ENCODE measurements at regions not wholly inside any gene's neighbourhood (a gene's known extent, or its start where the extent isn't known, plus 50 kb on each side); places are given as distances from the start of the nearest gene placed in this dataset.

DNA sequence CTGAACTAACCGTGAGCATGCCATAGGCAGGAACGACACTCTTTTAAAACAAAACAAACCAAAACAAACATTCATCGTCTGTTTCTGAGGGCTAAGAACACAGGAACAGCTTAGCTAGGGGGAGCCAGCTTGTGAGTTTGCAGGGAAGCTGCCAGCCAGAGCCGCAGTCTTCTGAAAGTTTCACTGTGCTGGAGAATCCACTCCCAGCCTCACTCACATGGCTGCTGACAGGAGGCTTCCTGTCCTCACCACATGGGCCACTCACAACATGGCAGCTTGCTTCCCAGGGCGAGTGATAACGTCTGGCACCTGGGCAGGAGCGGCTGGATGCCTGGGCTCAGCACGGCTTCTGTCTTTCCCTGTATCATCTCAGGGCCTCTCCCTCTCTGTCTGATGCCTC, 275.2 kb downstream of the MSX2 start:
- DNase-seq (ENCODE audit: extremely low read depth, low read depth) = no peak
- TF ChIP-seq, protein P1, sequence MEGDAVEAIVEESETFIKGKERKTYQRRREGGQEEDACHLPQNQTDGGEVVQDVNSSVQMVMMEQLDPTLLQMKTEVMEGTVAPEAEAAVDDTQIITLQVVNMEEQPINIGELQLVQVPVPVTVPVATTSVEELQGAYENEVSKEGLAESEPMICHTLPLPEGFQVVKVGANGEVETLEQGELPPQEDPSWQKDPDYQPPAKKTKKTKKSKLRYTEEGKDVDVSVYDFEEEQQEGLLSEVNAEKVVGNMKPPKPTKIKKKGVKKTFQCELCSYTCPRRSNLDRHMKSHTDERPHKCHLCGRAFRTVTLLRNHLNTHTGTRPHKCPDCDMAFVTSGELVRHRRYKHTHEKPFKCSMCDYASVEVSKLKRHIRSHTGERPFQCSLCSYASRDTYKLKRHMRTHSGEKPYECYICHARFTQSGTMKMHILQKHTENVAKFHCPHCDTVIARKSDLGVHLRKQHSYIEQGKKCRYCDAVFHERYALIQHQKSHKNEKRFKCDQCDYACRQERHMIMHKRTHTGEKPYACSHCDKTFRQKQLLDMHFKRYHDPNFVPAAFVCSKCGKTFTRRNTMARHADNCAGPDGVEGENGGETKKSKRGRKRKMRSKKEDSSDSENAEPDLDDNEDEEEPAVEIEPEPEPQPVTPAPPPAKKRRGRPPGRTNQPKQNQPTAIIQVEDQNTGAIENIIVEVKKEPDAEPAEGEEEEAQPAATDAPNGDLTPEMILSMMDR (IDR thresholded peaks at IDR 0.05; ENCODE audit: low read depth, low read length) = no peak

DNA sequence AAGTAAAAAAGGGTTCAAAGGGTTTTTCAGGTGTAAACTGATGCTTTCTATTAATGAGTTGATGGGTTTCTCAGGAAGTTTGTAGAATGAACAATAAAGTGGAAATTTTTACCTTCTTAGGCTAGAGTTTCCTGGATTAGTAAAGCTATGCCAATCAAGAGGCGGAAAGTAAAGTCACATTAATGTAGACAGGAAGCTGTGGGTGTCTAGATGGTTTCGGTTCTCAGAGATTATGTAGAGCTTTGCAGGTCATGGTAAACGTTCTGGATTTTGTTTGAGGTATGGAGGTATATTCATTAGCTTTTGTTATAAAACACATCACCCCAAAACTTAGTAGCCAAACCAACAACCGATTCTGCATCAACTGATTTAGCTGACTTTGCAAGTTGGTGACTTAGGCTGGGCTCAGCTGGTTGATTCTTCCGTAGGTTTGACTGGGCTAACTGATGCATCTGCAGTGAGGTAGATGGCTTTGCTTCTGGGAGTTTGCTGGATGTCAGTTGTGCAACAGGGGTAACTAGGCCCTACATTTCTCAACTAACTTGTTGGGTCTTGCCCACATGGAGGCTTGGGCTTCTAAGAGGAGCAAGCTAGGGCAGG, 273.8 kb downstream of the MSX2 start:
- DNase-seq (ENCODE audit: extremely low read depth, low read depth) = no peak
- TF ChIP-seq, protein P1 (IDR thresholded peaks at IDR 0.05; ENCODE audit: low read depth, low read length) = no peak

DNA sequence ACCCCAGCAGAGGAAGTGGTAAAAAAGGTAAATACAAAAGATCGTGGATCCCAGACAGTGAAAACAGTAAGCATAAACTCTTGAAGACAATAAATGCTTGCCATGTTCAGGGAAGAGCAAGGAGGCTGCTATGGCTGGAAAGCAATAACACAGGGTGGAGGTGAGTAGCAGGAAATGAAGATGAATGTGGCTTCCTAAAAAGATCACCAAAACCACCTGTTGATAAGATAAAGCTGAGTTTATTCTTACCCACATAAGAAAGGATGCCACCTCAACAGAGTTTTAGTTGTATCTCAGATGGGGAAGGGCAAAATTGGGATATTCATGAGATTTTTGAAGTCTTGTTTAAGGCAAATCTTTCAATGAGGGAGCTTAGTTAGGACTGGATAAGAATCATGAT, 273.3 kb downstream of the MSX2 start:
- TF ChIP-seq, protein P1 (IDR thresholded peaks at IDR 0.05; ENCODE audit: low read depth, low read length) = no peak
- DNase-seq (ENCODE audit: extremely low read depth, low read depth) = no peak

DNA sequence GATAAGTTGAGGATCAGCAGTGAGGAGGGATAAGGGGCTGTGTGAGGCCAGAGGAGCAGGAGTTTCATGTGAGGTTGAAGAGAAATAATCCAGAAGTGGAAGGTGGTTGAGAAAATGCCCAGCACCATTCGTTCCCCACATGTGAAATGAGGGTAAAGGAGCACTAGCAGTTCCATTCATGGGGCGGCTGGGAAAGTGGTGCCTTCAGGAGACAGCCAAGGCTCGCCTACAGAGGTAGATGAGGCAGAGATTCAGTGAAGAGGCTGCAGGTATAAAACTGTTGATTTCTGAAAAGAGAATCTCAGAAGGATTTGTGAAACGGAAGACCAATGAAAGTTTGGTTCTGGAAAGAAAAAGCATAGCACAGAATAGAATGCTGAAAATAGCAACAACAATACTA, 272.6 kb downstream of the MSX2 start:
- TF ChIP-seq, protein P1 (IDR thresholded peaks at IDR 0.05; ENCODE audit: low read depth, low read length) = no peak
- DNase-seq (ENCODE audit: extremely low read depth, low read depth) = no peak

DNA sequence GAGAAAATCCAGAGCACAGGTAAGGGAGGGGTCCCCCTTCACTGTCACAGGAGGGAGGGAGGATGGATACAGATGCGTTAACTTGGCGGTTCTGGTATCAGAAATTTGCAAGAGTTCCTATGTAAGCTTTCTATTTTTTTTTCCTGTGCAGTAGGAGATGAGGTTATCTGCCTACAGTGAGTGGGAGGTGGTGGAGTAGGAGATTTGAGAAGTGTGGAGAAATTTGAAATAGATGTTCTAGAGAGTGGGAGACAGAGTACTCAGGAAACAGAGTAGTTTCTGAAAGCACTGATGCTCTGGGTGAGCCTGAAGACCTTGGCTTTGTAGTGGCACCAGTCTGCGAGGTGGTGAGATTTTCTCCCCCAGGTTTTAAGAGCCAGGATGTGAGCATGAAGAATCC, 271.4 kb downstream of the MSX2 start:
- TF ChIP-seq, protein P1 (IDR thresholded peaks at IDR 0.05; ENCODE audit: low read depth, low read length) = no peak

DNA sequence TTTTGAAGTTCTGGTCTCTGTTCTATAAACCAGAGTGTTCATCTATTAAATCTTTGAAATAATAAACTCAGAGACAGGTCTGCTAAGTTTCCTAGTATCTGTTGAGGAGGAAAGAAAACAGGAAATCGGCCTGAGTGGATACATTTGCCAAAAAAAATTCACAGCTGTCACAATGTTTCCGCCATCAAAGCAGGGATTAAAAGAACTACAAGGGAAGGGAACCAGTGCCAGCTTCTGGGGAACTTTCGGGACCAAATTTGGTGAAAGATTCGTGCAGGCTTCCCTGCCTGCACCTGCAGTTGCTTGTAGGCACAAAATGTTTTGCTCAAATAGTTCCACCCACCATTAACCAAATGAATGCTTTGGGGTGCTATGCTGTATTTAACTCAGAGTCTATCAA, 267.5 kb downstream of the MSX2 start:
- TF ChIP-seq, protein P1 (IDR thresholded peaks at IDR 0.05; ENCODE audit: low read depth, low read length) = no peak
- no peak for DNase-seq (ENCODE audit: extremely low read depth, low read depth)

More for the DNA sequence above, 271.4 kb downstream of the MSX2 start:
- no peak for DNase-seq (ENCODE audit: extremely low read depth, low read depth)

DNA sequence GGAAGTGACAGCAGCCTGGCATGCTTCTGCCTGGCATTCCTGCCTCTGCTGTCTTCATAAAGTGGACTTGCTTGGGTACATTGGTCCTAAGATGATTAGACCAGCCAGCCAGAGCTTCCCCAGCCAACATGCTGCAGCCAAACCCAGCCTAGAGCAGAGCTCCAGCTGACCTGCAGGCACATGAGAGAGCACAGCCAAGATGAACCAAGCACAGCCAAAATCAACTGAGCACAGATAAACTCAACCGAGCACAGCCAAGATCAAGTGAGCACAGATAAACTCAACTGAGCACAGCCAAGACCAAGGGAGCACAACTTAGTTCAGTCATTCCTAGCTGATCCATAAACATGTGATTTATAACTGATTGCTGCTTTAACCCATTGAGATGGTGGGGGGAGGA, 266.5 kb downstream of the MSX2 start:
- DNase-seq (ENCODE audit: extremely low read depth, low read depth) = no peak
- TF ChIP-seq, protein P1 (IDR thresholded peaks at IDR 0.05; ENCODE audit: low read depth, low read length) = no peak

Data from AG09319 (cell line).